ENCODE measurements at regions not wholly inside any gene's neighbourhood (a gene's known extent, or its start where the extent isn't known, plus 50 kb on each side); places are given as distances from the start of the nearest gene placed in this dataset.

DNA sequence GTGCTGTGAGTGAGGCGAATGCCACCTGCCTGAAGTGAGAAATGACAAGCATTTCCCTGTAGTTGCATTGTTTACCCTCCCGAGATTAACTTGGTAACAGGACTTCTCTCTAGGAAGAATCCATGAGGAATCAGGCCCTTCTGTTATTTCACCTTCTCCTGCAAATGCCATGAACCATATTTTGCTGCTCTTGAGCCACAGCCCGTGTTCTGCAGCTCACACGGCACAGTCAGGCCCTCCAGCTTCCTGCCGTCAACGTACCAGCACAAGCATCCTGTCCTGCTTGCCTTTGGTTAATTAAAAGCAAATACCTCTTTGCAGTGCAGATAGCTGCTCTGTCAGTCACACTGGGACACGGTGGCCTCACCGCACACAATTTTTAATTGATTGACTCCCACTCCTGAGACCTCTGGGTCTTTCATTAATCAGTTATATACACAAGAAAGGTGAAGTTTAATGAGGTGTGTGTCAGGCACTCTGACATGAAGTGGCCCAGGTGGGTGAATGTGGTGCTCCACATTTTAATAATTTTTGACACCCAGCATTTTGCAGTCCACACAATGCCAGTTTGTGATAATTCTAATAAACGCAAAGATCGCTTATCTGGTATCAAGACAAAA is 95.3 kb upstream of the ASB18 start:
- TF ChIP-seq POLR2A (IDR thresholded peaks at IDR 0.05): no peak
- TF ChIP-seq, protein P1, sequence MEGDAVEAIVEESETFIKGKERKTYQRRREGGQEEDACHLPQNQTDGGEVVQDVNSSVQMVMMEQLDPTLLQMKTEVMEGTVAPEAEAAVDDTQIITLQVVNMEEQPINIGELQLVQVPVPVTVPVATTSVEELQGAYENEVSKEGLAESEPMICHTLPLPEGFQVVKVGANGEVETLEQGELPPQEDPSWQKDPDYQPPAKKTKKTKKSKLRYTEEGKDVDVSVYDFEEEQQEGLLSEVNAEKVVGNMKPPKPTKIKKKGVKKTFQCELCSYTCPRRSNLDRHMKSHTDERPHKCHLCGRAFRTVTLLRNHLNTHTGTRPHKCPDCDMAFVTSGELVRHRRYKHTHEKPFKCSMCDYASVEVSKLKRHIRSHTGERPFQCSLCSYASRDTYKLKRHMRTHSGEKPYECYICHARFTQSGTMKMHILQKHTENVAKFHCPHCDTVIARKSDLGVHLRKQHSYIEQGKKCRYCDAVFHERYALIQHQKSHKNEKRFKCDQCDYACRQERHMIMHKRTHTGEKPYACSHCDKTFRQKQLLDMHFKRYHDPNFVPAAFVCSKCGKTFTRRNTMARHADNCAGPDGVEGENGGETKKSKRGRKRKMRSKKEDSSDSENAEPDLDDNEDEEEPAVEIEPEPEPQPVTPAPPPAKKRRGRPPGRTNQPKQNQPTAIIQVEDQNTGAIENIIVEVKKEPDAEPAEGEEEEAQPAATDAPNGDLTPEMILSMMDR (IDR thresholded peaks at IDR 0.05): no peak

Measured in sigmoid colon (tissue), 3 donors.